Neural progenitor cell (in vitro differentiated cells): ENCODE measurements at regions not wholly inside any gene's neighbourhood (a gene's known extent, or its start where the extent isn't known, plus 50 kb on each side); places are given as distances from the start of the nearest gene placed in this dataset.

Experiments used
- DNase-seq: peaks from one replicate; pipeline ENCODE4 v3.0.0-alpha.2; 2016; ENCODE audit warnings: low spot score
- H2AFZ ChIP-seq: fragments of 200-600 bp; sonication (generic); replicated peaks from 2 replicates; pipeline ENCODE4 v1.6.1; 2016; ENCODE audit warnings: antibody characterized with exemption
- H3F3A ChIP-seq: fragments of 200-600 bp; sonication (generic); 2 replicates; pipeline ENCODE4 v1.6.1; 2016; ENCODE audit warnings: antibody characterized with exemption, low read depth
- H3K27ac ChIP-seq: fragments of 200-600 bp; sonication (generic); 2 replicates; pipeline ENCODE4 v1.5.1; 2016; ENCODE audit warnings: mild to moderate bottlenecking
- H3K27me3 ChIP-seq: fragments of 200-600 bp; sonication (generic); 2 replicates; pipeline ENCODE4 v1.6.1; 2016; ENCODE audit warnings: mild to moderate bottlenecking, moderate library complexity
- H3K36me3 ChIP-seq: fragments of 200-600 bp; sonication (generic); 2 replicates; pipeline ENCODE4 v1.5.1; 2016
- H3K4me1 ChIP-seq: fragments of 200-600 bp; sonication (generic); 2 replicates; pipeline ENCODE4 v1.6.1; 2016; ENCODE audit warnings: mixed run types
- H3K4me2 ChIP-seq: fragments of 200-600 bp; sonication (generic); 2 replicates; pipeline ENCODE4 v1.6.1; 2016
- H3K4me3 ChIP-seq: fragments of 200-600 bp; sonication (generic); 2 replicates; pipeline ENCODE4 v1.5.1; 2016
- H3K79me2 ChIP-seq: fragments of 200-600 bp; sonication (generic); 2 replicates; pipeline ENCODE4 v1.6.1; 2016; ENCODE audit warnings: low read depth
- H3K9ac ChIP-seq: fragments of 200-600 bp; sonication (generic); 2 replicates; pipeline ENCODE4 v1.6.1; 2016
- H3K9me3 ChIP-seq: fragments of 200-600 bp; sonication (generic); 2 replicates; pipeline ENCODE4 v1.5.1; 2016; ENCODE audit warnings: low read depth
- H4K20me1 ChIP-seq: fragments of 200-600 bp; sonication (generic); 2 replicates; pipeline ENCODE4 v1.6.1; 2016; ENCODE audit warnings: low read depth
- H3K27ac Mint-ChIP-seq: 3 replicates; pipeline ENCODE4 v1.8.0; 2021; ENCODE audit warnings: mixed read lengths
- H3K27me3 Mint-ChIP-seq: 2 replicates; pipeline ENCODE4 v1.8.0; 2022; ENCODE audit warnings: low read depth, mild to moderate bottlenecking, inconsistent platforms, moderate library complexity, mixed read lengths; ENCODE audit not compliant: insufficient read depth
- H3K36me3 Mint-ChIP-seq: 3 replicates; pipeline ENCODE4 v1.8.0; 2021; ENCODE audit warnings: mixed read lengths
- H3K4me1 Mint-ChIP-seq: 3 replicates; pipeline ENCODE4 v1.8.0; 2021; ENCODE audit warnings: mixed read lengths
- H3K4me3 Mint-ChIP-seq: 3 replicates; pipeline ENCODE4 v1.8.0; 2021; ENCODE audit warnings: mild to moderate bottlenecking, moderate library complexity, mixed read lengths
- H3K9me3 Mint-ChIP-seq: 3 replicates; pipeline ENCODE4 v1.8.0; 2020; ENCODE audit warnings: mixed read lengths
- CTCF ChIP-seq: fragments of 200-600 bp; sonication (generic); IDR thresholded peaks from 2 replicates; pipeline ENCODE4 v1.5.1; 2017; ENCODE audit warnings: antibody characterized with exemption, mild to moderate bottlenecking
- EZH2 ChIP-seq: fragments of 200-600 bp; sonication (generic); IDR thresholded peaks from 2 replicates; pipeline ENCODE4 v1.6.1; 2017; ENCODE audit warnings: antibody characterized with exemption, mild to moderate bottlenecking, moderate library complexity
- EZH2phosphoT487 ChIP-seq: fragments of 200-600 bp; sonication (generic); IDR thresholded peaks from 2 replicates; pipeline ENCODE4 v1.6.1; 2017; ENCODE audit warnings: antibody characterized with exemption

- Histone ChIP-seq H2AFZ (no peak overlapping the region), H3K4me1 (peaks cover 16% of the 10 kb centered on the region), H3K79me2 (no peaks in the 10 kb centered on the region), H3K9me3 (no peaks in the 10 kb centered on the region), H4K20me1 (no peaks in the 10 kb centered on the region), H3K27ac (no peak overlapping the region), H3K36me3 (no peaks in the 10 kb centered on the region), H3K9ac (no peak overlapping the region), H3K4me3 (no peak overlapping the region), H3K4me2 (no peak overlapping the region), H3K27me3 (peaks cover 8% of the 10 kb centered on the region), H3F3A (no peaks in the 10 kb centered on the region)
- Mint-ChIP-seq H3K4me3 (no peak overlapping the region), H3K36me3 (no peaks in the 10 kb centered on the region), H3K27me3 (peaks cover 24% of the 10 kb centered on the region), H3K9me3 (no peaks in the 10 kb centered on the region), H3K27ac (no peak overlapping the region), H3K4me1 (peaks cover 41% of the 10 kb centered on the region)
- TF ChIP-seq CTCF (no peak), EZH2phosphoT487 (no peak), EZH2 (no peak)
- no peak for DNase-seq
Measured at GRCh38 chr7:130906575-130906974, 172.6 kb upstream of the KLF14 start.

GRCh38 chr7:130907439-130907838 is 173.4 kb upstream of the KLF14 start:
- no peaks in the 10 kb centered on the region for H3K9me3 Mint-ChIP-seq
- H3K27ac Mint-ChIP-seq, result no peak overlapping the region
- Histone ChIP-seq H3K79me2 (no peaks in the 10 kb centered on the region), H2AFZ (no peak overlapping the region), H3K27ac (no peak overlapping the region), H3K36me3 (no peaks in the 10 kb centered on the region), H3K4me1 (peaks cover 14% of the 10 kb centered on the region), H3K9ac (no peak overlapping the region), H3K4me3 (no peak overlapping the region), H3F3A (no peaks in the 10 kb centered on the region), H3K9me3 (no peaks in the 10 kb centered on the region), H3K27me3 (peaks cover 17% of the 10 kb centered on the region), H4K20me1 (no peaks in the 10 kb centered on the region), H3K4me2 (no peak overlapping the region)
- H3K27me3 Mint-ChIP-seq, result peaks cover 23% of the 10 kb centered on the region
- no peak overlapping the region for H3K4me3 Mint-ChIP-seq
- DNase-seq, result no peak
- H3K4me1 Mint-ChIP-seq, result peaks cover 41% of the 10 kb centered on the region
- TF ChIP-seq CTCF (no peak), EZH2 (no peak), EZH2phosphoT487 (no peak)
- H3K36me3 Mint-ChIP-seq, result no peaks in the 10 kb centered on the region

- Histone ChIP-seq H3K27me3 (peaks cover 28% of the 10 kb centered on the region), H3F3A (no peaks in the 10 kb centered on the region), H3K9ac (no peak overlapping the region), H3K79me2 (no peaks in the 10 kb centered on the region), H3K4me2 (no peak overlapping the region), H2AFZ (no peak overlapping the region), H3K36me3 (no peaks in the 10 kb centered on the region), H4K20me1 (no peaks in the 10 kb centered on the region), H3K4me3 (no peak overlapping the region), H3K4me1 (peaks cover 20% of the 10 kb centered on the region), H3K27ac (no peak overlapping the region), H3K9me3 (no peaks in the 10 kb centered on the region)
- Mint-ChIP-seq H3K4me1 (peaks cover 42% of the 10 kb centered on the region), H3K9me3 (no peaks in the 10 kb centered on the region), H3K36me3 (no peaks in the 10 kb centered on the region), H3K4me3 (no peak overlapping the region), H3K27ac (no peak overlapping the region), H3K27me3 (peaks cover 20% of the 10 kb centered on the region)
- TF ChIP-seq CTCF, result no peak
- no peak for TF ChIP-seq EZH2phosphoT487
- TF ChIP-seq EZH2, result no peak
- DNase-seq, result no peak
Measured at GRCh38 chr7:130908345-130909160, 174.5 kb upstream of the KLF14 start.
